ENCODE measurements at regions not wholly inside any gene's neighbourhood (a gene's known extent, or its start where the extent isn't known, plus 50 kb on each side); places are given as distances from the start of the nearest gene placed in this dataset.

DNA sequence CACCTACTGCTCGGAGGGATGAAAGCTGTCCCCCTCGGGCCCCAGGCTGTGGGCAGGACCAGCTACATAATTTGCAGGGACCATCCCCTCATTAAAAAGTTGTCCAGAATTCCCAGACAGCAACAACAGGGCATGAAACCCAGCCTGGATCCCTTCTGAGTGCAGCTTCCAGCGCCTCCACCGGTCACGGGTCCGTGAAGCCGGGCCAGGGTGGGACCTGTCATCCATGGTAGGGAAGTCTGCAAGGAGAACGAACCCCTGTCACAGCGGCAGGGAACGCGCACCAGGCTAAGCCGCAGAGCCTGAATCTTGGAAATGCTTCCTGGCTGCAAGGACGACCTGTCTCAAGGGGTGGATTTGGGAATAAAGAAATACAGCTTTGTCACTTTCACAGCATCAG lies 214.2 kb downstream of the RBFOX3 start:
- no peak for DNase-seq (ENCODE audit: low read depth in 2 of 2)

- no peak for DNase-seq (ENCODE audit: low read depth in 2 of 2)
These were observed 215.3 kb downstream of the RBFOX3 start for GRCh38 chr17:79395545-79395944.

DNA sequence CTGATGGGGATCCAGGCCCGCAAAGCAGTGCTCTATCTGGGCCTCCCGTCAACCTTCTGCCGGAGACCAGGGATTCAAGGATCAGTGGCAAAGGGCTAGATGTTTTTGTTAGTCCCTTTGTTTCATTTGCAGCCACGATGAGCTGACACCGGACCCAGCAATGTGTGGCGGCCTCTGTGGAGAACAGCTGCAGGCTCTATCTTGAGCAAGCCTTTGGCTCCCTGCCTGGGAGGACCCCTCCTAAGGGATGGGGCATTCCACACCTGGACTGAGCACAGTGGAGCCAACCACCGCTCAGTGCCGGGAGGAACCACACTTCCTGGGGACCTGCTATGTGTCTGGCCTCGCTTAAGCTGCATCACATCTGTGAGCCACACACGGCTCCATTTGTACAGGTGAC lies 215.8 kb downstream of the RBFOX3 start:
- DNase-seq (ENCODE audit: low read depth in 2 of 2): no peak

DNA sequence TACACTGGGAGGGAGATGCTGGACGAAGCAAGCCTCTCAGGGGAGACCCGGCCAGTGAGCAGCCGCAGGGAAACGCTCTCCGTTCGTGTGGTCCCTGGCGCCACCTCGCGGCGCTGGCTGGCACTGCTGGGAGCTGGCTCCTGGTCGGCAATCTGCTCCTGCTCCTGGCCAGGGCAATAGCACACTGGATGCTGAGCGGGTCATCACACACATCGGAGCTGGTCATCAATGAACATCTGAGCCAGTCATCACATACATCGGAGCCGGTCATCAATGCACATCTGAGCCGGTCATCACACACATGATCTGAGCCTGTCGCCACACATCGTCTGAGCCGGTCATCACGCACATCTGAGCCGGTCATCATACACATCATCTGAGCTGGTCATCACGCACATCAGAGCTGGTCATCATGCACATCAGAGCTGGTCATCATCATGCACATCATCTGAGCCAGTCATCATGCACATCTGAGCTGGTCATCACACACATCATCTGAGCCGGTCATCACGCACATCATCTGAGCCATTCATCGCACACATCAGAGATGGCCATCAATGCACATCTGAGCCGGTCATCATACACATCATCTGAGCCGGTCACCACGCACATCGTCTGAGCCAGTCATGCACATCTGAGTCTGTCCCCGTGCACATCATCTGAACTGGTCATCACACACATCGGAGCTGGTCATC lies 217.3 kb downstream of the RBFOX3 start:
- peak in 1 of 2 donors; percentile 32 for DNase-seq (ENCODE audit: low read depth in 2 of 2)

DNA sequence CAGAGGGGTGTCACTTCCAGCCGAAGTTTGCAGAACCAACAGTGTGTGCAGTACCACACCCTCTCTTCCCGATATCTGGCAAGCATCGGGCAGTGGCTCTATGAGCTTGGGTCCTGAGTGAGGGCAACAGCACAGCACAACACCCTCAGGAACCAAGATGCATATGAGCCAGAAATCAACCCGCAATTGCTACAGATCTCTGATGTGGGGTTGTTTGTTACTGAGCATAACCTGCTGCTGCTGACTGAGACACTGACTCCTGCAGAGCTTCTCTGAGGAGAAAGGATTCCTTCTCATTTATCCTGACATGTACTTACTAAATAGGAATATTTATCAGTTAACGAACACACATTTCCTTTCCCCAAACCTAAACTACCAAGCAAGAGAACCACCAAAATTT lies 218.3 kb downstream of the RBFOX3 start:
- no peak for DNase-seq (ENCODE audit: low read depth in 2 of 2)

- DNase-seq (ENCODE audit: low read depth in 2 of 2): peak; percentile 12 to 27
These were observed 219.2 kb downstream of the RBFOX3 start for GRCh38 chr17:79391376-79392233.

DNA sequence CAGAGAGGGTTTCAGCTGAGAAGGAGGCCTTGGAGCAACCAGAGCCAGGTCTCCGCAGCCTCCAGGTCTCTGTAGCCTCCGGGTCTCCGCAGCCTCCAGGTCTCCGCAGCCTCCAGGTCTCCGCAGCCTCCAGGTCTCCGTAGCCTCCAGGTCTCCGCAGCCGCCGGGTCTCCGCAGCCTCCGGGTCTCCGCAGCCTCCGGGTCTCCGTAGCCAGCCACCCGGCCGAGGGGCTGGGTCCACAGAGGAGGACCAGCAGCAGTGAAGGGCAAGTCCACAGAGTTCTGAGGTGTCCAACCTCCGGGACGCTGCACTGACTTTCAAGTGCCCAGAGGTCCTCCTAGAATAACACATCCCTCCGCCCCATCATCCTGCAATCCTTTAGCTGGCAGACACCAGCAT lies 221.0 kb downstream of the RBFOX3 start:
- DNase-seq (ENCODE audit: low read depth in 2 of 2): no peak

DNA sequence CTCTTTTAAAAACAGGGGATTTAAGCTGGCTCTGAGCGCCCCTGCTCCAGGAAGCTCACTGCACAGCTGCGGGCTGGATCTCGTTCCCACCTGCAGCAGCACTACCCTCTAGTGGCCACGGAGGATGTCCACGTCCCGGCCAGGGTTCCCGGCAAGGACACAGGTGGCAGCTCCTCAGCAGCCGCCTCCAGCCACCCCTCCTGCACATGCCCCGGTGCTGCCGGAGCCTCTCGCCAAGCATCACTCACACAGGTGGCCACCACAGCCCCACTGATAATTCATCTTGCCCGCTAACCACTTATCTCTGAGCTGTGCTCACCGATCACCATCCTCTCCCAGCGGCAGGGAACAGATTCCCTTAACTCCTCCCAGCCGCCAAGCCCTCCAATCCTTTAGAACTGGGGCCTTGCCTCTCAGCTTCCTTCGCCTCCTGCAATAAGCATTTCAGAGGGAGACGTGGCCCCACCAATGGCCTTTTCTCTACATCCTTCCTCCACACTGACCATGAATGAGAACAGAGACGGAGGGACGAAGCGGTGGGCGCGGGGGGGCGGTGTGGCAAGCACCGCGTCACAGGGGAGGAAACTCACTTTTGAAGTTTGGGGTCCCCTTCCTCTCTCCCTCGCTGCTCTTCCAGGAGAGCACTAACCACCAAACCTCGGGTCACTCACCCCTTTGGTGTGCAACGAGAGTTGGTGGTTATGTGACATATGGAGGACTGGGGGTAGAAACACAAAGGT lies 222.1 kb downstream of the RBFOX3 start:
- DNase-seq (ENCODE audit: low read depth in 2 of 2): no peak

DNA sequence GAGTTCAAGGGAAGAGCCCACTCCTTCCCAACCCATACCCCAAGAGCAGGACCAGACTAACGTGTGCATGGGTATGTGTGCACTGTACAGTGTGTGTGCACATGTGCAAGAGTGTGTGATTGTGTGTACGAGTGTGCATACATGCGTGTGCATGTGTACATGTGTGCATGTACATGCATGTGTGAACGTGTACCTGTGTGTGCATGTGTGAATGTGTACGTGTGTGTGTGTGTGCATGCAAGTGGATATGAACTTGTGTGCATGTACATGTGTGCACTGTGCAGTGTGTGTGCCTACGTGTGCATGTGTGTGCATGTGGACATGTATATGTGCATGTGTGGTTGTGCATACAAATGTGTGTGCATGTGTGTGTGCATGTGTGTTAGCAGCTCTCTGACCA lies 223.1 kb downstream of the RBFOX3 start:
- DNase-seq (ENCODE audit: low read depth in 2 of 2): no peak

DNA sequence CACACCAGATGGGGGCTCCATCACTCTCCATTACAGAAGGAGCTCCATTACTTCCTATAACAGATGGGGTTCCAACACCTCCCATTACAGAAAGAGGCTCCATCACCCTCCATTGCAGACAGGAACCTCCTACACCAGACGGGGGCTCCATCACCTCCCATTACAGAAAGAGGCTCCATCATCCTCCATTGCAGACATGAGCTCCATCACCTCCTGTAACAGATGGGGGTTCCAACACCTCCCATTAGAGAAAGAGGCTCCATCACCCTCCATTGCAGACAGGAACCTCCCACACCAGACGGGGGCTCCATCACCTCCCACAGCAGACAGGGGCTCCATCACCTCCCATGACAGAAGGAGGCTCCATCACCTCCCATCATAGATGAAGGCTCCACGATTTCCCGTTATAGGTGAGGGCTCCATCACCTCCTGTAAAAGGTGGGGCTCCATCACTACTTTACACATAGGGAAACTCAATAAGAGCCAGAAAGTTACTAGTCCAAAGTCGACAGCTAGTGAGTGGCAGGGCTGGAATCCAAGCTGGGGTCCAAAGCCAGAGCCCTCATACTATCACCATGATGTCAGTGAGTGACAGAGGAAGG lies 224.8 kb downstream of the RBFOX3 start:
- DNase-seq (ENCODE audit: low read depth in 2 of 2): no peak

DNA sequence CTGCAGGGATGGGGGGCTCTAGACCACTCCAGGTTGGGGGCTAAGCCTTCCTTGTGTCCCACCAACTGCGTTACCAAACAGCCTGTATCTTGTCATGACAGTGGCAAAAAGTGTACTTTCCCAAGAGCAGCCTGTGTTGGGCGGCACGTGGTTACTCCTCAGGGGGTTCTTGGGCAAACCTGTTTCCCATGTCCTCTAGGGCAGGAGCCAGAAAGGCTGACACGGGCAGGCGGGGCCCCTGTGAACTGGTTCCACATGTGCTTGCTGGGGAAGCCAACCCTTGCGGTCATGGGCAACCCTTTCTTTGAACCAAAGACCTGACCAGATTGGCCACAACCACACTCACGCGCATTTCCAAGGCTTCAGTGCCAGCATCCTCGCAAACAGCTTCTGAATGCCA lies 228.5 kb downstream of the RBFOX3 start:
- DNase-seq (ENCODE audit: low read depth in 2 of 2): no peak

DNA sequence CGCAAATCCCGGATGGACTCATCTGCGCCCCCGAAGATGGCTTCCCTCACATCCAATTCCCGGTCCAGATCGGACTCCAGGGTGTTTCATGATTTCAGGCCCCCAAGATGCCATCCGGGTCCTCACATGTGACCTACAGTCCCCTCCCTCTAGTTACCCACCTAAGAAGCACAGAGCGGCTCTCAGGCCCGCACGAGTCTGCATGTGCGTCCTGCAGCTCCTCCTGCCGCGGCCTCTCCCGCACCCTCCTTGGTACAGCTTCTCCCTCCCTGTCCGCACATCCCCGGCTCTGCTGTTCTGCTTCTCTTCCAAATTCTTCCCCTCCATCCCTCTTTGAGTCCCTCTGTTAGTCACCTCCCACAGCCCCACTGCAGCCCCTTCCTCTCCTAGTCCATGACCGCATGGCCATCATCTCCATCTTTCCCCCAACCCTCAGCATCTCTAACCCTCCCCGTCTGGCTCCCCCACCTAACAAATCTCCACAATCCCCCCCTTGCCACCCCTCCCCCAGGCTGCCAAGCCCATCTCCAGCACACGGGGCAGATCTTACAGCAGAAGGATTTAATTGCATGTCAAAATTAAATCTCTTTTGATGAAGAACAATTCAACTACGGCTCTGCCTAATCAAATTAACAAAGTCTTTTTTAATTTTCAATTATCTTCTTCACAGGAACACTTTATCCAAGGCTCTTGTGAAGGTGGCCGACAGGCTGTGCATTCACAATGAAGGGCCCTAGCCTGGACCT lies 231.0 kb downstream of the RBFOX3 start:
- no peak for DNase-seq (ENCODE audit: low read depth in 2 of 2)

- DNase-seq (ENCODE audit: low read depth in 2 of 2): no peak
These were observed 233.5 kb downstream of the RBFOX3 start for GRCh38 chr17:79377230-79377786.

GRCh38 chr17:79374807-79375206 lies 236.0 kb downstream of the RBFOX3 start:
- DNase-seq (ENCODE audit: low read depth in 2 of 2): no peak

- no peak for DNase-seq (ENCODE audit: low read depth in 2 of 2)
These were observed 236.7 kb downstream of the RBFOX3 start for GRCh38 chr17:79374087-79374689.

DNA sequence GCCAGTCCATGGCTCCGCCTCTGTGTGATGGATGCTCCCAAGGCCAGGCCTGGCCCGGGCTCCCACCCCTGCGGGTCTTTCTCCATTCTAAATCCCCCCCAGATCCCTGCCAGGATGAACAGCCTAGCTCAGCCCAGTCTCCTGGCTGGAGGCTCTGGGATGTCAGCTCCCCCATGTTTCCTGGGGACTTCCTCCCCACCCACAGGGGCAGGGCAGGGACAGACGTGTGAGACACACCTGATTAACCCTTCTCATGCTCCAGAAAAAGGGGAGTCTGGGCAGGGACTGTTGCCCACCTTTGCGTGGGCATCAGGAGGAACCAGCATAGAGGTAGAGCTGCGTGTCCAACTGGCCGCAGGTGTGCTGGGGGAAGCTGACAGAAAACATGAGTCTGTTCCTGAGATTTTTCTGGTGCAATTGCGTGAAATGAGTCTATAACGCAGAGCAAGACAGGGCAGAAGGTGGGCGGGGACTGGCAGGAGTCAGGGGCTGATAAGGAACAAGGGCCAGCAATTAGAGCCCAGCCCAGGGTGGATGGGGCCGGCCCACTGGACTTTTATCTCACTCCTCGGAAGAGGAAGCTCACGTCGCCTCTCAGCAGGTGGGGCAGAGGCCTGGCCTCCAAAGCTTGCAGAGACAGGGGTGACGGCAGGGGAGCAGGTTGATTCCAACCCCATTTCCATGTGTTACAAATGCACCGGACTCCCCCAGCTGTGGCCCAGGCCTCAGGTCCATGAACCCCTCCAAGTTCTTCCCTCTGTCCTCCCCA lies 238.2 kb downstream of the RBFOX3 start:
- DNase-seq (ENCODE audit: low read depth in 2 of 2): no peak

- no peak for DNase-seq (ENCODE audit: low read depth in 2 of 2)
These were observed 238.9 kb downstream of the RBFOX3 start for GRCh38 chr17:79371984-79372383.

- no peak for DNase-seq (ENCODE audit: low read depth in 2 of 2)
These were observed 240.3 kb downstream of the RBFOX3 start for GRCh38 chr17:79370594-79370993.

- no peak for DNase-seq (ENCODE audit: low read depth in 2 of 2)
These were observed 240.7 kb downstream of the RBFOX3 start for GRCh38 chr17:79370126-79370525.

DNA sequence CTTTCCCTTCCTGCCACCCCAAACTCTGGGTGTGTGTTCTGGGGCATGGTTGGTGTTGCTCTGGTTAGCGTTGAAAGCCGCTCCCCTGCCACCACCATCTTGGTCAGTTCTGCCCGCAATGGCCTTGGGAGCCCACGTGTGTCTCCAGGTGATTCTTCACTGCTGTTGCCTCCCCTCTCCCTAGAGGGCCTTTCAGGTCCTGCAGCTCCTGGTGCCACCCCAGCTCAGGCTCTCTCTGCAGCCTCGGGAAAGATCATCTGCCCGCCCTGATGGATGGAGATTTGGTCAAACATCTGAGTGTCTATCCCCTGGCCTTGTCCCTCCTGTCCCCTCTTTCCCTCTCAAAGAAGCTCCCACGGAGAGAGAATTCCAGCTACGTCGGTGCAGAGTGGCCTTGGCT lies 241.3 kb downstream of the RBFOX3 start:
- DNase-seq (ENCODE audit: low read depth in 2 of 2): no peak
